Neuronal stem cell (in vitro differentiated cells): ENCODE measurements at regions not wholly inside any gene's neighbourhood (a gene's known extent, or its start where the extent isn't known, plus 50 kb on each side); places are given as distances from the start of the nearest gene placed in this dataset.

ENCODE experiments used
- DNase-seq: peaks from one replicate; pipeline ENCODE4 v3.0.0-alpha.2; 2013; ENCODE audit warnings: low spot score
- H2AFZ ChIP-seq: one replicate; pipeline ENCODE4 v1.6.1; 2013; ENCODE audit warnings: mild to moderate bottlenecking, low read length, inconsistent platforms
- H2AK5ac ChIP-seq: 2 replicates; pipeline ENCODE4 v1.6.1; 2013; ENCODE audit warnings: low read depth, mild to moderate bottlenecking, inconsistent platforms, low read length, moderate library complexity, mixed read lengths
- H2BK120ac ChIP-seq: 2 replicates; pipeline ENCODE4 v1.6.1; 2013; ENCODE audit warnings: low read depth, mild to moderate bottlenecking, inconsistent platforms, low read length, moderate library complexity, mixed read lengths
- H2BK12ac ChIP-seq: one replicate; pipeline ENCODE4 v1.6.1; 2013; ENCODE audit warnings: low read length, inconsistent platforms
- H2BK15ac ChIP-seq: 2 replicates; pipeline ENCODE4 v1.6.1; 2013; ENCODE audit warnings: mild to moderate bottlenecking, low read length, inconsistent platforms, mixed read lengths
- H2BK5ac ChIP-seq: one replicate; pipeline ENCODE4 v1.6.1; 2013; ENCODE audit warnings: inconsistent platforms, mild to moderate bottlenecking, low read length, moderate library complexity
- H3K14ac ChIP-seq: one replicate; pipeline ENCODE4 v1.6.1; 2013; ENCODE audit warnings: low read length, inconsistent platforms
- H3K18ac ChIP-seq: 2 replicates; pipeline ENCODE4 v1.6.1; 2013; ENCODE audit warnings: low read length, inconsistent platforms
- H3K23ac ChIP-seq: 2 replicates; pipeline ENCODE4 v1.6.1; 2013; ENCODE audit warnings: low read depth, mild to moderate bottlenecking, mixed read lengths, low read length, inconsistent platforms; ENCODE audit not compliant: poor library complexity
- H3K27ac ChIP-seq: replicated peaks from 3 replicates; pipeline ENCODE4 v1.5.1; 2013; ENCODE audit warnings: low read length, inconsistent platforms
- H3K27me3 ChIP-seq, 3 experiments: 2 replicates each; pipeline ENCODE4 v1.6.1; 2013; ENCODE audit warnings: low read length in 3 of 3, mild to moderate bottlenecking in 2 of 3, inconsistent platforms in 1 of 3, low read depth in 1 of 3, mixed read lengths in 1 of 3, moderate library complexity in 1 of 3; ENCODE audit not compliant: control insufficient read depth in 3 of 3, insufficient read depth in 3 of 3
- H3K36me3 ChIP-seq, 2 donors: replicated peaks in 1 of 2; 2 replicates each; pipeline ENCODE4 v1.6.1; 2013; ENCODE audit warnings: low read length in 2 of 2; ENCODE audit not compliant: control insufficient read depth in 2 of 2, insufficient read depth in 2 of 2
- H3K4ac ChIP-seq: 2 replicates; pipeline ENCODE4 v1.6.1; 2013; ENCODE audit warnings: inconsistent platforms, mild to moderate bottlenecking, low read length, moderate library complexity
- H3K4me1 ChIP-seq, 2 donors: 1 replicate in 1 of 2; 2 replicates in 1 of 2; pipeline ENCODE4 v1.6.1; 2013; ENCODE audit warnings: low read length in 2 of 2, low read depth in 1 of 2; ENCODE audit not compliant: control insufficient read depth in 2 of 2, insufficient read depth in 1 of 2
- H3K4me2 ChIP-seq: one replicate; pipeline ENCODE4 v1.6.1; 2013; ENCODE audit warnings: mild to moderate bottlenecking, low read length, inconsistent platforms; ENCODE audit not compliant: insufficient read depth, poor library complexity, severe bottlenecking
- H3K4me3 ChIP-seq, 2 donors: 2 replicates each; pipeline ENCODE4 v1.5.1; 2013; ENCODE audit warnings: low read length in 2 of 2, mild to moderate bottlenecking in 2 of 2, inconsistent platforms in 1 of 2, moderate library complexity in 1 of 2
- H3K79me1 ChIP-seq: one replicate; pipeline ENCODE4 v1.6.1; 2013; ENCODE audit warnings: low read depth, mild to moderate bottlenecking, inconsistent platforms, low read length, moderate library complexity
- H3K9ac ChIP-seq: one replicate; pipeline ENCODE4 v1.6.1; 2013; ENCODE audit warnings: mild to moderate bottlenecking, low read depth, low read length, inconsistent platforms; ENCODE audit not compliant: poor library complexity
- H3K9me3 ChIP-seq, 2 donors: replicated peaks in 1 of 2; 2 replicates each; pipeline versions ENCODE3 to v1.6.1; 2013; ENCODE audit warnings: low read length in 2 of 2, mild to moderate bottlenecking in 2 of 2, inconsistent platforms in 1 of 2, low read depth in 1 of 2, mixed read lengths in 1 of 2, moderate library complexity in 1 of 2; ENCODE audit not compliant: control insufficient read depth in 2 of 2, insufficient read depth in 1 of 2
- H4K8ac ChIP-seq: one replicate; pipeline ENCODE4 v1.6.1; 2013; ENCODE audit warnings: low read depth, mild to moderate bottlenecking, inconsistent platforms, low read length, moderate library complexity
- H4K91ac ChIP-seq: one replicate; pipeline ENCODE4 v1.6.1; 2013; ENCODE audit warnings: low read length, low read depth, mild to moderate bottlenecking, inconsistent platforms; ENCODE audit not compliant: poor library complexity
- WGBS, 2 donors: extraction: QIAGEN DNeasy Blood & Tissue Kit; methylation state at CpG; one replicate each; pipeline ENCODE4 v1.1.7; 2013; ENCODE audit warnings: missing lambda C conversion rate in 2 of 2, mixed read lengths in 1 of 2; ENCODE audit not compliant: insufficient read length in 2 of 2, insufficient replicate concordance in 1 of 2; ENCODE audit errors: extremely low coverage in 2 of 2; 5-methylcytosine and 5-hydroxymethylcytosine counted together

GRCh38 chr14:45838597-45838996 lies 585.6 kb upstream of the MIS18BP1 start:
- no peak overlapping the region for H2BK12ac ChIP-seq
- no peak overlapping the region for H2BK5ac ChIP-seq
- no peak overlapping the region for H2BK15ac ChIP-seq
- no peak overlapping the region for H3K18ac ChIP-seq
- no peak overlapping the region for H2BK120ac ChIP-seq
- H3K4me3 ChIP-seq, result no peak overlapping the region
- no peak overlapping the region for H3K4ac ChIP-seq
- H3K27ac ChIP-seq, result no peak overlapping the region
- H2AK5ac ChIP-seq, result no peak overlapping the region
- no peaks in the 10 kb centered on the region for H3K36me3 ChIP-seq
- no peak overlapping the region for H4K91ac ChIP-seq
- no peaks in the 10 kb centered on the region for H3K9me3 ChIP-seq
- no peaks in the 10 kb centered on the region for H3K4me1 ChIP-seq
- H3K4me2 ChIP-seq, result no peak overlapping the region
- H4K8ac ChIP-seq, result no peak overlapping the region
- H2AFZ ChIP-seq, result no peak overlapping the region
- no CpG with 5 or more reads among the region's 2 CpGs for whole genome bisulfite sequencing, 2 donors
- H3K79me1 ChIP-seq, result no peaks in the 10 kb centered on the region
- DNase-seq, result no peak
- H3K9ac ChIP-seq, result no peak overlapping the region
- no peaks in the 10 kb centered on the region for H3K27me3 ChIP-seq
- no peak overlapping the region for H3K23ac ChIP-seq
- H3K14ac ChIP-seq, result no peak overlapping the region

GRCh38 chr14:45819107-45819506 lies 566.1 kb upstream of the MIS18BP1 start:
- no CpG with 5 or more reads among the region's 2 CpGs for WGBS, 2 donors
- no peak overlapping the region for H2BK15ac ChIP-seq
- H2BK12ac ChIP-seq, result no peak overlapping the region
- no peak overlapping the region for H2AK5ac ChIP-seq
- H2BK120ac ChIP-seq, result no peak overlapping the region
- H3K23ac ChIP-seq, result no peak overlapping the region
- no peak overlapping the region for H3K14ac ChIP-seq
- no peak overlapping the region for H3K9ac ChIP-seq
- H3K36me3 ChIP-seq, result no peaks in the 10 kb centered on the region
- H2AFZ ChIP-seq, result no peak overlapping the region
- H4K8ac ChIP-seq, result no peak overlapping the region
- no peak overlapping the region for H3K4me3 ChIP-seq
- no peaks in the 10 kb centered on the region for H3K79me1 ChIP-seq
- no peak overlapping the region for H3K27ac ChIP-seq
- H2BK5ac ChIP-seq, result no peak overlapping the region
- H3K4ac ChIP-seq, result no peak overlapping the region
- no peaks in the 10 kb centered on the region for H3K4me1 ChIP-seq
- H3K9me3 ChIP-seq, result no peaks in the 10 kb centered on the region
- no peaks in the 10 kb centered on the region for H3K27me3 ChIP-seq
- no peak overlapping the region for H4K91ac ChIP-seq
- no peak for DNase-seq
- H3K18ac ChIP-seq, result no peak overlapping the region
- H3K4me2 ChIP-seq, result no peak overlapping the region

GRCh38 chr14:45811155-45811554 lies 558.2 kb upstream of the MIS18BP1 start:
- Histone ChIP-seq H3K27ac (no peak overlapping the region), H3K14ac (no peak overlapping the region), H3K4ac (no peak overlapping the region), H3K79me1 (no peaks in the 10 kb centered on the region), H2BK12ac (no peak overlapping the region), H2BK120ac (no peak overlapping the region), H3K27me3 (no peaks in the 10 kb centered on the region), H2AK5ac (no peak overlapping the region), H3K4me1 (peaks cover 0 to 2% of the 10 kb centered on the region in 2 donors), H3K4me2 (no peak overlapping the region), H4K91ac (no peak overlapping the region), H2BK5ac (no peak overlapping the region), H4K8ac (no peak overlapping the region), H3K4me3 (no peak overlapping the region), H2AFZ (no peak overlapping the region), H3K9ac (no peak overlapping the region), H3K9me3 (no peaks in the 10 kb centered on the region), H3K36me3 (no peaks in the 10 kb centered on the region), H2BK15ac (no peak overlapping the region), H3K18ac (no peak overlapping the region), H3K23ac (no peak overlapping the region)
- DNase-seq, result no peak
- no CpG with 5 or more reads among the region's 2 CpGs for WGBS, 2 donors

- Histone ChIP-seq H2AFZ (no peak overlapping the region), H3K4ac (no peak overlapping the region), H4K8ac (no peak overlapping the region), H3K4me2 (no peak overlapping the region), H3K27ac (no peak overlapping the region), H3K79me1 (no peaks in the 10 kb centered on the region), H3K9me3 (no peaks in the 10 kb centered on the region), H2AK5ac (no peak overlapping the region), H3K23ac (no peak overlapping the region), H3K4me1 (peaks cover 0 to 2% of the 10 kb centered on the region in 2 donors), H3K4me3 (no peak overlapping the region), H2BK12ac (no peak overlapping the region), H2BK5ac (no peak overlapping the region), H2BK120ac (no peak overlapping the region), H3K14ac (no peak overlapping the region), H4K91ac (no peak overlapping the region), H2BK15ac (no peak overlapping the region), H3K18ac (no peak overlapping the region), H3K36me3 (no peaks in the 10 kb centered on the region), H3K27me3 (no peaks in the 10 kb centered on the region), H3K9ac (no peak overlapping the region)
- no CpG with 5 or more reads among the region's 3 CpGs for WGBS, 2 donors
- DNase-seq, result no peak
Measured at GRCh38 chr14:45810152-45810872, 557.3 kb upstream of the MIS18BP1 start.
